GM11168 (cell line): ENCODE measurements at regions not wholly inside any gene's neighbourhood (a gene's known extent, or its start where the extent isn't known, plus 50 kb on each side); places are given as distances from the start of the nearest gene placed in this dataset.

ENCODE experiments used
- in situ Hi-C: fragments of 300-500 bp; cut with MboI; formaldehyde crosslinking; loops from one replicate; pipeline ENCODE4 v1.12.0; 2022; ENCODE audit warnings: low sequenced_read_pairs; ENCODE audit not compliant: unreplicated experiment

- in situ Hi-C loops = no loop called here
These were observed 189.9 kb upstream of the GMDS start for GRCh38 chr6:2435323-2435722.

GRCh38 chr6:2434912-2435311, 189.5 kb upstream of the GMDS start:
- in situ Hi-C loops = no loop called here

- in situ Hi-C loops = no loop called here
These were observed 188.7 kb upstream of the GMDS start for GRCh38 chr6:2434116-2434515.

- in situ Hi-C loops = no loop called here
These were observed 188.3 kb upstream of the GMDS start for GRCh38 chr6:2433711-2434110.

DNA sequence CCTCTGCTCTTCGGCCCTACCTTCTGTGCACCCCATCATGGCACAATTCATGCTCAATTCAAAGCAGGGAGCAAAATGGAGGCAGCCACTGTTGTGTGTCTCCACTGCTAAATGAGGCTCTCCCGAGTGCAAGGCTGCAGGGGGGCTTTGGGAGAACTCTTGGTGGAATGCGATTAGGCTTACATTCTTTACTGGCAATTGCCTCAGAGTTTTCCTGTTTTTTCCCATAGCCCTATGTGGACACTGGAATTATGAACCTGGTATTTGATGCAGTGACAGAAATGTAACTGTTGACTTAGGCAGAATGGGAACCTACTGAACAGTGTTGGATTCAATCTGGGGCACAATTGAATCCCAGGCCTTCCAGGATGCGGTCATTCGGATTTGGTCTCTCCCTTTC, 187.9 kb upstream of the GMDS start:
- in situ Hi-C loops = no loop called here

GRCh38 chr6:2432292-2432691, 186.9 kb upstream of the GMDS start:
- in situ Hi-C loops = no loop called here

- in situ Hi-C loops = no loop called here
These were observed 185.2 kb upstream of the GMDS start for GRCh38 chr6:2430612-2431011.

DNA sequence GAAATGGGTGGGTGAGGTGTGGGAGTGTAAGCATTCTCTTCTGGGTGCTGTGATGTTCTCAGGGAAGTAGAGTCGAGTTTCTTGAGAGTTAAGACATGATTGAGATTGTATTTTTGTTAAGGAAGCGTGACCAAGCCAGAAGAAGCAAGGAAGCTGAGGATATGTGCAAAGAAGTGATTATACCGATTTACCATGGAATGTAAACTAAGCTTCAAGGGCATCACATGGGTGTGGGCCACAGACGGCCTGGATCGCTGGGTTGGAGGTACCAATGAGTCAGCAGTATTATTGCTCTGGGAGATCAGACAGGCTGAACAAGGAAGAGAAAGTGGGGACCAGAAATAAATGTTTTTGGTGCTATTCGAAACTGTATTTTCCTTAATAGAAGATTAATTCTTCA, 184.1 kb upstream of the GMDS start:
- in situ Hi-C loops = no loop called here

GRCh38 chr6:2429032-2429431, 183.6 kb upstream of the GMDS start:
- in situ Hi-C loops = no loop called here

DNA sequence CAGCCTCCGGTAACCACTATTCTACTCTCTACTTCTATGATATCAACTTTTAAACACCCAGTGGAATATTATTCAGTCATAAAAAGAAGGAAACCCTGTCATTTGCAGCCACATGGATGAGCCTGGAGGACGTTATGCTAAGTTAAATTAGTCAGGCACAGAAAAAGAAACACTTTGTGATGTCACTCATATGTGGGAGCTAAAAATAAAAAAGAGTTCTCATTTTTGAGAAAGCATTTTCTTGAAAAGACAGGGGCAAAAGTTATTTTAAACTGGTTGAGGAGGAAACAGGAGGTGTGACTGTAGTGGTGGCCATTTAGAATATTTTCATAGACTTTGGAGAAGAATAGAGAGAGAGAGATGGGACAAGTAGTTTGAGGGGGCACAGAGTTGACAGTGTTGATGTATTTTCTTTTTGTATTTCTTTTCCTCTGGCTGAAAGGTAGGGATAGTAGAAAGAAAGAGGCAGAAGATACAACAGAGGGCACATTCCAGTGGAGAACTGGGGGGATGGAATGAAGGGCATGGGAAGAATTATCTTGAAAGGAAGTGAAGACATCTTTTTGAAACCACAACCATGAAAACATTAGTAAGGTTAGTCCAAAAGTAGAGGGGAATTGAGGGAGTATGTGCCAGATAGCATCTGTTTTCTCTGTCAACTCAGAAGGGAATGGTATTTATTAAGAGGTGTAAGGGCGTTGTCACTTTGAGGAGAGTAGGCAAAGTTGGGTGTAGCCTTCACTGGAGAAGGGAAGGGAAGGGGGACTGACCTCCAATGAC, 181.3 kb upstream of the GMDS start:
- in situ Hi-C loops = no loop called here

- in situ Hi-C loops = no loop called here
These were observed 170.8 kb upstream of the GMDS start for GRCh38 chr6:2416128-2416712.

DNA sequence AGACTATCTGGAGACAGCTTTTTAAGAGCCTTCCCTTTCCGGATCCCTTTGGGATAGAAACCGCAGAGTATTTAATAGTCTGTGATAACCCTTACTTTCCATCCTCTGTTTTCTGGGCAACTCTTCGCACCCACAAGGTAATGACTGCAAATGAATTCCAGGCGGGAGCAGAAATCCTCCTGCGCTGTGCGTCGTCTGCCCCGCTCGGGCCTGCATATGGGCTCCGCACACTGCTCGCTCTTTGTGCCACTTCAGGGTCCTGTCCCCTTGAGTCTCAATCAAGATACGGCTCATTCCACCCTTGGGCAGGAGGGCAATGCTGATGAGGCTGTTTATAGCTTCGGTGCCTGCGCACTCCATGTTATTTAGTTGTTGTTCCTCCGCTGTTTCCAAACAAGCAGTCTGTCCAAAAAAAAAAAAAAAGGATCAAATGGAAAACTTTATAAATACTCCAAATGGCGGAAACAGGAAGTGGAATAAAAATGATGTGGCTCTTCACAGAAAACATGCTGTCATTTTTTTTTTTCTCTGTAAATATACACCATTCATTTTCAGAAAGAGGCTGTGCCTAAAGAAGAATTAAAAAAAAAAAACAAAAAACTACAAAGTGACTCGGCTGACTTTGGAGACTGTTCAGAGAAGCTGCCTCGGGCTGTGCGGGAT, 169.6 kb upstream of the GMDS start:
- in situ Hi-C loops = no loop called here

DNA sequence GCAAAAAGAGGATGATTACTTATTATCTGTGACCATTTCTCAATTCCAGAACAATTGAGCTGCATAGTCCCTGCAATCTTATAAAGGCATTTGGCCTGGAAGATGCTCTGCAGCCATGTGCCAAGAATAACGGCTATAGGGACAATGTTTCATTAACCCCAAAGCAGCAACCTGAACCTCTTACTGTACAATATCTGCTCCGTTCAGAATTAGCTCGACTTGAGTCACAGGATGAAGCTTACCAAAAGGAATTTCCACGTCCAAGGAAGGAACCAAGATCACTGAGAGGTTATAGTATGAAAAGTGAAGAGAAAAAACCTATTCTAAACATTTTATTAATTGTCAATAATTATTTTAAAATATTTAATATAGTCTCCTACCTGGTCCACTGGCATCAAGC, 167.3 kb upstream of the GMDS start:
- in situ Hi-C loops = no loop called here

DNA sequence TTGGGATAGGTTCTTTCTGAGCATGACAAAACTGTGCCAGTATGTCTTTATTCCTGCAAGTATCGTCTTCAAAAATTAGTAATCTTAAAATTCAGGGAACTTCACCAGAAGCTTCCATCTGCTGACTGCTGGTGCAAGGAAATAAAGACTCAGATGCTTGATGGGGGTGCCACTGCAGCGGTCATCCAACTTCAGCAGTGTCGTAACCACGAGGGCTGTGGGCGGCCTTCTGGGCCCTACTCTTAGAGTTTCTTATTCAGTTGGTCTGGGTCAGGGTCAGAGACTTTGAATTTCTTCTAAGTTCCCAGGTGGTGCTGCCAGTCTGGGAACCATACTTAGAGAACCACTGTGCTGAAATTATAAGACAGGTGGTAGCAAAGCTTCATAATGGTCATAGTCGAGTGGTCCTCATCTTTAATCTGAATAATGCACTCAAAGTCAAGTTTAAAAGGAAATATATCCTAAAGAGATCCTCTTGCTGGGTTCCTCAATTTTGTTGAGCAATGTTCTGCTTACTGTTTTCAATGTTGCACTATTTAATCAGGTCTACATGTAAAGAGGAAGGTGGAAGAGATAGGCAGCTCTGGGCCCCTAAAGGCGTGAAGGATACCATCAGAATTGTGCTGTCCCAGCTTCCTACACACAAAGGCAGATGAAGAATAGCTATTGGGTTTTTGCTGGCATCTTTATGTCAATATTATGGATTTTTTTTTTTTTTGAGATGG, 165.4 kb upstream of the GMDS start:
- in situ Hi-C loops = no loop called here

DNA sequence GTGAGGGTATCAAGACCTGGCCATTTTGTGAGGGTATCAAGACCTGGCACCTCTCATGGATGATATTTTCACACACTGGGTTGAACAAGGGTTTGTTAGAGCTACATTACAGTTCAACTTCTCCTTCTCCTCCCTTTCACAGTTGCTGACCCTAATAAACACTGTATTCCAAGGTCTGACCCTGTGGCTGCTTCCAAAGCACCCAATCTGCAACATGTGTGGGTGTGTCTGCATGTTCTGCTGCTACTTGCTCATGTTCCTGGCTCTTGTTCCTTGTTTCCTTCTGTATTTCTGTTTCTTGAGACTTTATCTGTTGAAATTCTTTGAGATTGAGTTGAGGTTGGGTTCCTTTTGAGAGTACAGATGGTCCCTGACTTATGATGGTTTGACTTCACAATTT, 162.1 kb upstream of the GMDS start:
- in situ Hi-C loops = no loop called here

- in situ Hi-C loops = no loop called here
These were observed 159.0 kb upstream of the GMDS start for GRCh38 chr6:2404211-2404929.

DNA sequence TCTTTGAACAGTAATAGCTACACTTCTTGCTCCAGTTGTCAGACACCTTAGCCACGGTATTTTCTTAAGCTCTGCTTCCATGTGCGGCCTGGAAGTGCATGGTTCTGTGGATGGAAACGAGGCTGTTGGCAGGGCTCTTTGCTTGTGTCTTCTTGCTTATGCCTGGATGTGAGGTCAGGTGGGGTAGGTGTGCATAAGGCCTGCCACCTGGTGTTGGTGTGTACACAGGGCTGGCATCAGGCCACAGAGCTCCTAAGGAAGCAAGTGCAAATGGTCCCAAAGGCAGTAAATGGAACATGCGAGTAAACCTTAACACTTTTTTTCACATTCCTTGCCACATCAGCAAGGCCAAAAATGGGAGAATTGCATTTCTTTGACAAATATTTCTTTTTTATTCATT, 158.1 kb upstream of the GMDS start:
- in situ Hi-C loops = no loop called here

GRCh38 chr6:2396846-2397630, 151.6 kb upstream of the GMDS start:
- in situ Hi-C loops = no loop called here

DNA sequence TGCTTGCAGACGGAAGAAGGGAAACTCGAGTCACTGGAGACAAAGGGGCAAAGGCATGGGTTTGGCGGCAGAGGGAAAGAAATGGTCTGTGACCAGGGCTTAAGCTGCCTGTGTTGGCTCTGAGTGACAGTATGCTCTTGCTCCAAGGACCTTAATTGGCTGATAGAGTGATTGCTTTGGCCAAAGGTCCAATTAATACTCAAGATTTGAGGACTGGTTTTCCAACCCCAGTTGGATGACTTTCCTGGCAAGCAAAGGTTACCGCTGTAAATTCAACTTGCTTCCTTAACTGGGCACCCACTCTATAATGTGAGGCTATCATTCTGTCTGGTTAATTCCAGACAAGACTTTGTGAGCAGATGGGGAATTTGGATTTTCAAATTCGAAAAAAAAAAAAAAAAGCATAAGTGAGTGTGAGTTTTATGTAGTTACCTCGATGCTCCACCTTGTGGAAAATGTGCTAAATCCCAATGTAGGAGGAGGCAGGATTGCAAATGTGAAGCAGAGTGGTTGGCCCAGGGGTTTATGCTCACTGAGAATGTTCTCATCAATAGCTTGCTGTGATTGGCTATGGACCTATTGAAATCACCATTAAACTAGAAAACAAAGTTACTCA, 150.7 kb upstream of the GMDS start:
- in situ Hi-C loops = no loop called here
